HepG2 (cell line): ENCODE measurements at regions not wholly inside any gene's neighbourhood (a gene's known extent, or its start where the extent isn't known, plus 50 kb on each side); places are given as distances from the start of the nearest gene placed in this dataset.

Source experiments
- ATAC-seq: fragments of 200-7000 bp; cut with Tn5 transposase; 3 replicates; pipeline ENCODE4 v1.9.1; 2020; ENCODE audit warnings: mild to moderate bottlenecking, moderate library complexity
- BruUV-seq: library from RNA; stranded (reverse); fragments of 400-500 nt; replicated peaks from 2 replicates; lab custom pipeline; 2021; lab: Mats Ljungman, UMichigan
- CTCF ChIA-PET: fragments of 300-600 bp; formaldehyde crosslinking; extraction: SDS; loops from one replicate; lab custom pipeline; 2021; ENCODE audit warnings: low total read pairs, inconsistent platforms, low intra/inter-chr PET ratio; lab: Yijun Ruan, JAX
- POLR2A ChIA-PET: fragments of 350-600 bp; sonication (Branson Sonifier 250); formaldehyde crosslinking; loops from one replicate; lab custom pipeline; 2020; ENCODE audit warnings: antibody characterized with exemption, inconsistent platforms; lab: Yijun Ruan, JAX
- DNase-seq: peaks from one replicate; pipeline ENCODE4 v3.0.0-alpha.2; 2015; ENCODE audit warnings: low spot score
- FAIRE-seq: peaks from 3 replicates; lab custom pipeline; 2011; peaks lifted over from hg19 to GRCh38; lab: Jason Lieb, UNC
- H2AFZ ChIP-seq: one replicate; pipeline ENCODE4 v1.6.1; 2011; ENCODE audit warnings: low read length, inconsistent platforms
- H3K27ac ChIP-seq: fragments of 300-600 bp; 3 replicates; pipeline ENCODE4 v1.8.0; 2011; ENCODE audit warnings: mixed run types, mild to moderate bottlenecking, mixed read lengths, low read length, inconsistent platforms; ENCODE audit not compliant: insufficient read depth; ENCODE audit errors: extremely low read length
- H3K27me3 ChIP-seq, 2 experiments: fragments of 200-600 bp in 1 of 2; 2 replicates in 1 of 2; 3 replicates in 1 of 2; pipeline versions ENCODE4 v1.6.0 to v1.8.0; 2011; ENCODE audit warnings: low read length in 2 of 2, mild to moderate bottlenecking in 2 of 2, moderate library complexity in 2 of 2, inconsistent platforms in 1 of 2; ENCODE audit not compliant: insufficient read depth in 2 of 2, control insufficient read depth in 1 of 2
- H3K36me3 ChIP-seq, 2 experiments: fragments of 200-600 bp in 1 of 2; replicated peaks in 1 of 2; 2 replicates in 1 of 2; 3 replicates in 1 of 2; pipeline versions ENCODE4 v1.5.1 to v1.8.0; 2011; ENCODE audit warnings: low read length in 2 of 2, inconsistent platforms in 1 of 2; ENCODE audit not compliant: insufficient read depth in 2 of 2, control insufficient read depth in 1 of 2
- H3K4me1 ChIP-seq: 2 replicates; pipeline ENCODE4 v1.5.1; 2012; ENCODE audit warnings: low read length, inconsistent platforms; ENCODE audit not compliant: insufficient read depth
- H3K4me2 ChIP-seq: 2 replicates; pipeline ENCODE4 v1.6.0; 2011; ENCODE audit warnings: low read depth, low read length, inconsistent platforms
- H3K4me3 ChIP-seq, 3 experiments: fragments of 200-600 bp in 1 of 3; sonication (generic), shearing (Covaris generic) in 1 of 3; replicated peaks in 1 of 3; 2 replicates each; pipeline ENCODE4 v1.5.1; 2011 to 2016; ENCODE audit warnings: low read length in 3 of 3, inconsistent platforms in 2 of 3, low read depth in 2 of 3, mild to moderate bottlenecking in 2 of 3, control low read depth in 1 of 3, mixed read lengths in 1 of 3; ENCODE audit not compliant: insufficient read depth in 1 of 3
- H3K79me2 ChIP-seq: one replicate; pipeline ENCODE4 v1.6.1; 2011; ENCODE audit warnings: low read length, inconsistent platforms; ENCODE audit not compliant: insufficient read depth
- H3K9ac ChIP-seq: 2 replicates; pipeline ENCODE4 v1.6.0; 2011; ENCODE audit warnings: mild to moderate bottlenecking, low read depth, low read length, inconsistent platforms; ENCODE audit not compliant: insufficient read depth
- H3K9me3 ChIP-seq: 2 replicates; pipeline ENCODE4 v1.5.1; 2012; ENCODE audit warnings: mild to moderate bottlenecking, low read length
- H4K20me1 ChIP-seq: 2 replicates; pipeline ENCODE4 v1.6.0; 2011; ENCODE audit warnings: inconsistent platforms, mild to moderate bottlenecking, low read length, moderate library complexity; ENCODE audit not compliant: insufficient read depth
- CREB1 ChIP-seq, 2 experiments: fragments of 450-650 bp in 1 of 2; IDR thresholded peaks; 2 replicates each; pipeline ENCODE4 v1.6.1; 2016 to 2017; ENCODE audit warnings: control low read depth in 1 of 2, mild to moderate bottlenecking in 1 of 2, missing compliant biosample characterization in 1 of 2, missing genetic modification characterization in 1 of 2
- FOXP1 ChIP-seq, 2 experiments: fragments of 450-650 bp in 1 of 2; IDR thresholded peaks; 2 replicates each; pipeline ENCODE4 v1.6.1; 2017 to 2018; ENCODE audit warnings: antibody characterized with exemption in 1 of 2
- GATAD2A ChIP-seq: IDR thresholded peaks from 2 replicates; pipeline ENCODE4 v1.6.1; 2016
- KLF16 ChIP-seq, 2 experiments: sonication (generic) in 1 of 2; formaldehyde crosslinking in 1 of 2; IDR thresholded peaks; 2 replicates each; pipeline versions ENCODE4 v1.6.1 to v1.8.0; 2016 to 2023; ENCODE audit warnings: missing genetic modification reagents in 2 of 2, missing compliant biosample characterization in 1 of 2
- KMT2B ChIP-seq: IDR thresholded peaks from 2 replicates; pipeline ENCODE4 v1.6.1; 2016; ENCODE audit warnings: missing genetic modification reagents, missing compliant biosample characterization
- MYC ChIP-seq: sonication (generic); formaldehyde crosslinking; IDR thresholded peaks from 2 replicates; pipeline ENCODE4 v1.9.0; 2021; ENCODE audit warnings: missing genetic modification reagents, borderline replicate concordance
- NRL ChIP-seq: sonication (generic); formaldehyde crosslinking; IDR thresholded peaks from 2 replicates; pipeline ENCODE4 v1.5.0; 2020; ENCODE audit warnings: missing genetic modification reagents, mild to moderate bottlenecking, moderate library complexity, borderline replicate concordance
- RBFOX2 ChIP-seq: fragments of 200-400 bp; formaldehyde crosslinking; IDR thresholded peaks from 2 replicates; pipeline ENCODE4 v1.6.1; 2017; ENCODE audit warnings: low read depth, mild to moderate bottlenecking, low read length
- SPEN ChIP-seq: sonication (generic); formaldehyde crosslinking; IDR thresholded peaks from 2 replicates; pipeline ENCODE4 v1.5.1; 2020; ENCODE audit warnings: low read depth, mild to moderate bottlenecking, missing genetic modification reagents
- ZBTB38 ChIP-seq: sonication (generic); formaldehyde crosslinking; IDR thresholded peaks from 2 replicates; pipeline ENCODE4 v1.5.1; 2020; ENCODE audit warnings: mild to moderate bottlenecking, missing genetic modification reagents
- ZNF143 ChIP-seq: sonication (generic); formaldehyde crosslinking; IDR thresholded peaks from 2 replicates; pipeline ENCODE4 v1.4.0; 2020; ENCODE audit warnings: missing genetic modification reagents
- ZNF232 ChIP-seq: sonication (generic); formaldehyde crosslinking; IDR thresholded peaks from 2 replicates; pipeline ENCODE4 v1.4.0; 2020; ENCODE audit warnings: missing genetic modification reagents, borderline replicate concordance
- ZNF512B ChIP-seq: sonication (generic); formaldehyde crosslinking; IDR thresholded peaks from 2 replicates; pipeline ENCODE4 v1.5.1; 2020; ENCODE audit warnings: missing genetic modification reagents, mild to moderate bottlenecking, borderline replicate concordance
- WGBS: methylation state at CpG from one replicate; pipeline ENCODE4 v1.1.6; 2017; ENCODE audit warnings: low lambda C conversion rate; 5-methylcytosine and 5-hydroxymethylcytosine counted together
- in situ Hi-C: cut with HindIII; loops from 2 replicates; pipeline ENCODE4 v1.10.0; 2017; ENCODE audit warnings: low pct_unique_long_range_greater_than_20kb; ENCODE audit not compliant: extremely low pct_ligation_motif_present
- intact Hi-C: fragments of 100-400 bp; cut with micrococcal nuclease; formaldehyde crosslinking; loops from one replicate; pipeline ENCODE4 v1.10.0; 2022; ENCODE audit not compliant: unreplicated experiment
- TF ChIP-seq, protein P1 (sequence below): sonication (generic); formaldehyde crosslinking; IDR thresholded peaks from 2 replicates; pipeline ENCODE4 v1.4.0; 2020; ENCODE audit warnings: low read depth, mild to moderate bottlenecking, missing genetic modification reagents

DNA sequence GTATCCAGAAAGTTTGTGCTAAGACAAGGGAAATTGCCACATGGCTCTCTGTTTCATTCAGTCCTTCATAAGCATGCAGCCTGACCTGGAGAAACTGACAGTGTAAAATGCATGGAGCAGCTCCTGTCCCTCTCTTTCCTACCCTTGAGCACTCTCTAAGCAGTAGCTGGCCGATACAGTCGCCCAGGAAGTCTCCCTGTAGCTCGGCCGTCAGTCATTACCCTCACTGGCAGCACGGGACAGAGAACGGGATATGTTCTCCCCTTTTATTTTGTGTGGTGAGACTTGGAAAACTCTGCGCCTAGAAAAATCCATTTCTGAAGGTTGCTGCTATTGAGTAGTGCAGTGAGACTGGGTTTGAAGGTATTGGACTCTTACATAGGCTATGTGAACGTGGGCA lies 56.8 kb upstream of the KCNMB1 start:
- in situ Hi-C loops: no loop called here
- DNase-seq (no peak), FAIRE-seq (no peak), ATAC-seq (no peak)
- H4K20me1 ChIP-seq: no peaks in the 10 kb centered on the region
- no peaks in the 10 kb centered on the region for H3K4me1 ChIP-seq
- no peaks in the 10 kb centered on the region for H3K79me2 ChIP-seq
- no TSS peak for BruUV-seq
- peaks cover 6% of the 10 kb centered on the region; the same call in 1 of the 2 replicates for H3K9me3 ChIP-seq
- ChIA-PET CTCF (no interaction called here), POLR2A (no interaction called here)
- no peak overlapping the region for H3K9ac ChIP-seq
- TF ChIP-seq MYC (CRISPR knock-in tag): no peak
- H3K27me3 ChIP-seq: peaks cover 0 to 7% of the 10 kb centered on the region in 2 experiments; a peak in 1 of 5 replicates
- intact Hi-C loops: no loop called here
- no peak overlapping the region for H3K27ac ChIP-seq
- WGBS: 3% methylated on average over 8 of the region's 8 CpGs
- no peak overlapping the region for H3K4me3 ChIP-seq
- no peak overlapping the region for H2AFZ ChIP-seq
- H3K36me3 ChIP-seq: no peaks in the 10 kb centered on the region
- no peak overlapping the region for H3K4me2 ChIP-seq

GRCh38 chr5:170444969-170445505 lies 55.9 kb upstream of the KCNMB1 start:
- H3K4me1 ChIP-seq: no peaks in the 10 kb centered on the region
- no TSS peak for BruUV-seq
- H3K9ac ChIP-seq: no peak overlapping the region
- H4K20me1 ChIP-seq: no peaks in the 10 kb centered on the region
- in situ Hi-C loops: no loop called here
- peaks cover 6% of the 10 kb centered on the region; the same call in 1 of the 2 replicates for H3K9me3 ChIP-seq
- FAIRE-seq (no peak), DNase-seq (no peak), ATAC-seq (no peak)
- WGBS: 19% methylated on average over 9 of the region's 10 CpGs
- intact Hi-C loops: no loop called here
- ChIA-PET CTCF (no interaction called here), POLR2A (no interaction called here)
- no peaks in the 10 kb centered on the region for H3K79me2 ChIP-seq
- H3K4me3 ChIP-seq: no peak overlapping the region
- no peak overlapping the region for H3K27ac ChIP-seq
- peaks cover 0 to 13% of the 10 kb centered on the region in 2 experiments; a peak in 1 of 5 replicates for H3K27me3 ChIP-seq
- no peaks in the 10 kb centered on the region for H3K36me3 ChIP-seq
- H3K4me2 ChIP-seq: no peak overlapping the region
- H2AFZ ChIP-seq: no peak overlapping the region
- no peak for TF ChIP-seq ZBTB38 (CRISPR knock-in tag)
- TF ChIP-seq GATAD2A: no peak
- TF ChIP-seq RBFOX2: no peak
- no peak for TF ChIP-seq ZNF143 (CRISPR knock-in tag)
- TF ChIP-seq CREB1 (IDR thresholded peaks at IDR 0.05): no peak
- TF ChIP-seq CREB1 (CRISPR knock-in tag; IDR thresholded peaks at IDR 0.05): no peak
- no peak for TF ChIP-seq NRL (CRISPR knock-in tag)
- TF ChIP-seq ZNF232 (CRISPR knock-in tag): no peak
- no peak for TF ChIP-seq ZNF512B (CRISPR knock-in tag)
- TF ChIP-seq KMT2B (CRISPR knock-in tag): no peak
- no peak for TF ChIP-seq FOXP1 (IDR thresholded peaks at IDR 0.05)
- no peak for TF ChIP-seq FOXP1 (CRISPR knock-in tag; IDR thresholded peaks at IDR 0.05)
- TF ChIP-seq, protein P1, sequence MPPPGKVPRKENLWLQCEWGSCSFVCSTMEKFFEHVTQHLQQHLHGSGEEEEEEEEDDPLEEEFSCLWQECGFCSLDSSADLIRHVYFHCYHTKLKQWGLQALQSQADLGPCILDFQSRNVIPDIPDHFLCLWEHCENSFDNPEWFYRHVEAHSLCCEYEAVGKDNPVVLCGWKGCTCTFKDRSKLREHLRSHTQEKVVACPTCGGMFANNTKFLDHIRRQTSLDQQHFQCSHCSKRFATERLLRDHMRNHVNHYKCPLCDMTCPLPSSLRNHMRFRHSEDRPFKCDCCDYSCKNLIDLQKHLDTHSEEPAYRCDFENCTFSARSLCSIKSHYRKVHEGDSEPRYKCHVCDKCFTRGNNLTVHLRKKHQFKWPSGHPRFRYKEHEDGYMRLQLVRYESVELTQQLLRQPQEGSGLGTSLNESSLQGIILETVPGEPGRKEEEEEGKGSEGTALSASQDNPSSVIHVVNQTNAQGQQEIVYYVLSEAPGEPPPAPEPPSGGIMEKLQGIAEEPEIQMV (CRISPR knock-in tag): no peak
- no peak for TF ChIP-seq KLF16 (CRISPR knock-in tag; IDR thresholded peaks at IDR 0.05)
- TF ChIP-seq SPEN: no peak
